A549 (cell line): ENCODE measurements at regions not wholly inside any gene's neighbourhood (a gene's known extent, or its start where the extent isn't known, plus 50 kb on each side); places are given as distances from the start of the nearest gene placed in this dataset.
A peak's percentile ranks its signal among the peaks of the same experiment; 100 is the strongest.

Experiments
- ATAC-seq, 2 experiments: fragments of 200-7000 bp in 1 of 2; fragments of >200 bp in 1 of 2; cut with Nextera tagmentation in 1 of 2; cut with Tn5 transposase in 1 of 2; 3 replicates each; pipeline versions ENCODE4 v1.8.0 to v1.9.1; 2018 to 2020; ENCODE audit warnings: mild to moderate bottlenecking in 1 of 2, moderate library complexity in 1 of 2
- CTCF ChIA-PET: fragments of 300-600 bp; sonication (Branson Sonifier 250); formaldehyde crosslinking; extraction: SDS; loops from one replicate; lab custom pipeline; 2021; ENCODE audit warnings: antibody characterized with exemption, inconsistent platforms; lab: Yijun Ruan, JAX
- POLR2A ChIA-PET: fragments of 350-600 bp; formaldehyde crosslinking; extraction: SDS; loops from one replicate; lab custom pipeline; 2021; ENCODE audit warnings: antibody characterized with exemption, inconsistent platforms; lab: Yijun Ruan, JAX
- DNase-seq, 2 experiments: peaks; one replicate each; pipeline versions ENCODE4 v3.0.0 to v3.0.0-alpha.2; 2011 to 2016; ENCODE audit warnings: low read depth in 1 of 2, low spot score in 1 of 2
- FAIRE-seq: peaks from 2 replicates; lab custom pipeline; 2011; peaks lifted over from hg19 to GRCh38; lab: Jason Lieb, UNC
- H3K27ac ChIP-seq, 2 experiments: fragments of >200 bp; sonication (Bioruptor Twin); formaldehyde crosslinking; 3 replicates each; pipeline ENCODE4 v1.5.1; 2016 to 2017
- H3K4me1 ChIP-seq: fragments of >200 bp; sonication (Bioruptor Twin); formaldehyde crosslinking; 3 replicates; pipeline ENCODE4 v1.6.1; 2016
- H3K4me2 ChIP-seq: fragments of >200 bp; sonication (Bioruptor Twin); formaldehyde crosslinking; 3 replicates; pipeline ENCODE4 v1.6.1; 2016
- H3K4me3 ChIP-seq: fragments of >200 bp; sonication (Bioruptor Twin); formaldehyde crosslinking; 3 replicates; pipeline ENCODE4 v1.5.1; 2016
- H3K9me3 ChIP-seq: fragments of >200 bp; sonication (Bioruptor Twin); formaldehyde crosslinking; 3 replicates; pipeline ENCODE4 v1.6.1; 2016
- ATOH8 ChIP-seq: fragments of 250-450 bp; sonication (Bioruptor Pico); IDR thresholded peaks from 2 replicates; pipeline ENCODE4 v1.5.0; 2020; ENCODE audit warnings: low read depth, mild to moderate bottlenecking, moderate library complexity
- BHLHE40 ChIP-seq: IDR thresholded peaks from 2 replicates; pipeline ENCODE4 v1.6.1; 2012; ENCODE audit warnings: low read depth, low read length, inconsistent platforms
- CBX2 ChIP-seq: fragments of 200-600 bp; sonication (generic); IDR thresholded peaks from 2 replicates; pipeline ENCODE4 v1.6.1; 2016; ENCODE audit warnings: low read depth, mild to moderate bottlenecking, borderline replicate concordance
- CHD2 ChIP-seq: fragments of 150-350 bp; IDR thresholded peaks from 2 replicates; pipeline ENCODE4 v1.6.1; 2014; ENCODE audit warnings: low read length; ENCODE audit not compliant: partially characterized antibody
- CHD4 ChIP-seq: fragments of 200-600 bp; sonication (generic); IDR thresholded peaks from 2 replicates; pipeline ENCODE4 v1.6.1; 2016; ENCODE audit warnings: antibody characterized with exemption, mild to moderate bottlenecking, borderline replicate concordance
- E2F6 ChIP-seq: IDR thresholded peaks from 2 replicates; pipeline ENCODE4 v1.6.1; 2012; ENCODE audit warnings: low read depth, borderline replicate concordance
- EHF ChIP-seq: fragments of 250-450 bp; sonication (Bioruptor Pico); IDR thresholded peaks from 2 replicates; pipeline ENCODE4 v1.5.0; 2020; ENCODE audit warnings: mild to moderate bottlenecking
- ELK1 ChIP-seq: fragments of 150-350 bp; IDR thresholded peaks from 2 replicates; pipeline ENCODE4 v1.6.1; 2014; ENCODE audit warnings: low read depth, mild to moderate bottlenecking, low read length
- FOSB ChIP-seq: fragments of 250-450 bp; sonication (Bioruptor Pico); IDR thresholded peaks from 2 replicates; pipeline ENCODE4 v1.5.0; 2020; ENCODE audit warnings: mild to moderate bottlenecking, moderate library complexity
- FOXS1 ChIP-seq: fragments of 250-450 bp; sonication (Bioruptor Pico); IDR thresholded peaks from 2 replicates; pipeline ENCODE4 v1.5.0; 2020; ENCODE audit warnings: mild to moderate bottlenecking, moderate library complexity
- HDAC2 ChIP-seq: fragments of 200-600 bp; sonication (generic); IDR thresholded peaks from 2 replicates; pipeline ENCODE4 v1.6.1; 2016
- HMGXB4 ChIP-seq: fragments of 250-450 bp; sonication (Bioruptor Pico); IDR thresholded peaks from 2 replicates; pipeline ENCODE4 v1.5.0; 2021; ENCODE audit warnings: mild to moderate bottlenecking, moderate library complexity, borderline replicate concordance
- HOXA7 ChIP-seq: fragments of 250-450 bp; sonication (Bioruptor Pico); IDR thresholded peaks from 2 replicates; pipeline ENCODE4 v1.5.0; 2020; ENCODE audit warnings: mild to moderate bottlenecking, moderate library complexity
- HOXB13 ChIP-seq: fragments of 250-450 bp; sonication (Bioruptor Pico); IDR thresholded peaks from 2 replicates; pipeline ENCODE4 v1.5.0; 2020; ENCODE audit warnings: low read depth, mild to moderate bottlenecking, moderate library complexity
- KDM5A ChIP-seq: fragments of 200-600 bp; sonication (generic); IDR thresholded peaks from 2 replicates; pipeline ENCODE4 v1.6.1; 2016; ENCODE audit warnings: antibody characterized with exemption, mild to moderate bottlenecking
- MAFK ChIP-seq: fragments of 450-650 bp; IDR thresholded peaks from 2 replicates; pipeline ENCODE4 v1.6.1; 2014; ENCODE audit not compliant: partially characterized antibody
- MAX ChIP-seq: IDR thresholded peaks from 2 replicates; pipeline ENCODE4 v1.6.1; 2012
- MYC ChIP-seq: IDR thresholded peaks from 2 replicates; pipeline ENCODE4 v1.6.1; 2012; ENCODE audit warnings: mild to moderate bottlenecking, inconsistent platforms, low read length, improper control_type of control experiment, borderline replicate concordance
- NPAS2 ChIP-seq: fragments of 250-450 bp; sonication (Bioruptor Pico); IDR thresholded peaks from 2 replicates; pipeline ENCODE4 v1.8.0; 2022; ENCODE audit warnings: mild to moderate bottlenecking, moderate library complexity, borderline replicate concordance
- NR3C1 ChIP-seq: fragments of >200 bp; sonication (Bioruptor Twin); formaldehyde crosslinking; IDR thresholded peaks from 3 replicates; pipeline ENCODE4 v1.6.1; 2017
- PHF8 ChIP-seq: fragments of 200-600 bp; sonication (generic); IDR thresholded peaks from 2 replicates; pipeline ENCODE4 v1.6.1; 2016; ENCODE audit warnings: low read depth, mild to moderate bottlenecking, antibody characterized with exemption, moderate library complexity, borderline replicate concordance
- POLR2A ChIP-seq: IDR thresholded peaks from 2 replicates; pipeline ENCODE4 v1.6.1; 2012; ENCODE audit warnings: mild to moderate bottlenecking, low read length
- RARB ChIP-seq: fragments of 250-450 bp; sonication (Bioruptor Pico); IDR thresholded peaks from 2 replicates; pipeline ENCODE4 v1.8.0; 2021; ENCODE audit warnings: mild to moderate bottlenecking, moderate library complexity
- REST ChIP-seq: fragments of 200-600 bp; sonication (generic); IDR thresholded peaks from 2 replicates; pipeline ENCODE4 v1.6.1; 2016; ENCODE audit warnings: antibody characterized with exemption, mild to moderate bottlenecking, moderate library complexity
- RNF2 ChIP-seq: fragments of 200-600 bp; sonication (generic); IDR thresholded peaks from 2 replicates; pipeline ENCODE4 v1.6.1; 2016; ENCODE audit warnings: low read depth, mild to moderate bottlenecking, antibody characterized with exemption, moderate library complexity, borderline replicate concordance
- SREBF2 ChIP-seq: fragments of 450-650 bp; IDR thresholded peaks from 2 replicates; pipeline ENCODE4 v1.6.1; 2014; ENCODE audit warnings: mild to moderate bottlenecking, moderate library complexity
- TFCP2L1 ChIP-seq: fragments of 250-450 bp; sonication (Bioruptor Pico); IDR thresholded peaks from 2 replicates; pipeline ENCODE4 v1.5.0; 2021; ENCODE audit warnings: mild to moderate bottlenecking
- USF2 ChIP-seq: fragments of 450-650 bp; IDR thresholded peaks from 2 replicates; pipeline ENCODE4 v1.6.1; 2014; ENCODE audit warnings: antibody characterized with exemption
- ZC3H11A ChIP-seq: fragments of 450-650 bp; IDR thresholded peaks from 2 replicates; pipeline ENCODE4 v1.6.1; 2014; ENCODE audit warnings: antibody characterized with exemption, mild to moderate bottlenecking
- ZFP36 ChIP-seq: fragments of 450-650 bp; IDR thresholded peaks from 2 replicates; pipeline ENCODE4 v1.6.1; 2014; ENCODE audit warnings: borderline replicate concordance; ENCODE audit not compliant: partially characterized antibody
- WGBS: methylation state at CpG from one replicate; pipeline ENCODE4 v1.1.6; 2017; ENCODE audit errors: missing lambda C conversion rate; 5-methylcytosine and 5-hydroxymethylcytosine counted together

GRCh38 chr20:11112832-11113231 lies 439.0 kb upstream of the JAG1 start:
- 43% methylated on average over 2 of the region's 2 CpGs for WGBS
- ChIA-PET CTCF (interaction anchor here (0.6 to 1.1 kb wide), 3 partner anchors 75 to 624 kb away, joined by 3 to 5 read pairs (median 3); no protein-coding TSS in a partner anchor), POLR2A (no interaction called here)
- Histone ChIP-seq H3K9me3 (no peaks in the 10 kb centered on the region), H3K4me3 (no peak overlapping the region), H3K27ac (0 out of 6 replicates have a peak overlapping the region, but pooled peaks of 1 of the 2 experiments have one; percentile 5)
- ATAC-seq: peak in 1 of 2 experiments; percentile 46; a peak in 1 of 6 replicates
- TF ChIP-seq MAFK (no peak), ZFP36 (no peak), CHD4 (no peak), PHF8 (no peak), BHLHE40 (no peak), NR3C1 (no peak), MAX (no peak), ATOH8 (CRISPR knock-in tag) (no peak), NPAS2 (no peak), REST (no peak), HMGXB4 (CRISPR knock-in tag) (no peak), E2F6 (no peak), CHD2 (no peak), HDAC2 (no peak), CBX2 (no peak), POLR2A (no peak), FOXS1 (CRISPR knock-in tag) (no peak), HOXA7 (CRISPR knock-in tag) (no peak), FOSB (no peak), TFCP2L1 (CRISPR knock-in tag) (no peak)
- TF ChIP-seq, all 56 proteins: peak for 0
- FAIRE-seq: peak; percentile 43
- peaks cover 14% of the 10 kb centered on the region; the same call in 2 of the 3 replicates for H3K4me1 ChIP-seq
- H3K4me2 ChIP-seq: peak overlapping the region; percentile 22; the same call in 2 of the 3 replicates
- DNase-seq: no peak

- ATAC-seq: no peak
- CTCF ChIA-PET: no interaction called here
- Histone ChIP-seq H3K27ac (no peak overlapping the region), H3K4me3 (no peak overlapping the region), H3K4me2 (no peak overlapping the region), H3K4me1 (peaks cover 29% of the 10 kb centered on the region), H3K9me3 (no peaks in the 10 kb centered on the region)
- POLR2A ChIA-PET: no interaction called here
- DNase-seq: no peak
- FAIRE-seq: no peak
- TF ChIP-seq SREBF2 (no peak), HOXA7 (CRISPR knock-in tag) (no peak), USF2 (no peak), HOXB13 (CRISPR knock-in tag) (no peak), KDM5A (no peak), ZC3H11A (no peak), RARB (CRISPR knock-in tag) (no peak), RNF2 (no peak), MYC (no peak), EHF (CRISPR knock-in tag) (no peak), ELK1 (no peak), CHD2 (no peak)
These were observed 440.6 kb upstream of the JAG1 start for GRCh38 chr20:11114382-11114781.
